Effector memory CD4-positive, alpha-beta T cell (primary cell): ENCODE measurements at regions not wholly inside any gene's neighbourhood (a gene's known extent, or its start where the extent isn't known, plus 50 kb on each side); places are given as distances from the start of the nearest gene placed in this dataset.

Source experiments
- DNase-seq, 3 donors: peaks; one replicate each; pipeline ENCODE4 v3.0.0-alpha.2; 2020
- H3K27ac ChIP-seq: 2 replicates; pipeline ENCODE4 v1.7.0; 2013; ENCODE audit warnings: mild to moderate bottlenecking, low read length, moderate library complexity; ENCODE audit not compliant: insufficient read depth, poor library complexity, severe bottlenecking
- H3K27me3 ChIP-seq: replicated peaks from 2 replicates; pipeline ENCODE4 v1.7.0; 2013; ENCODE audit warnings: mild to moderate bottlenecking, low read length; ENCODE audit not compliant: insufficient read depth, control insufficient read depth, poor library complexity, severe bottlenecking
- H3K36me3 ChIP-seq: 2 replicates; pipeline ENCODE4 v1.7.0; 2013; ENCODE audit warnings: mild to moderate bottlenecking, low read length, moderate library complexity; ENCODE audit not compliant: control insufficient read depth, insufficient read depth
- H3K4me1 ChIP-seq: 2 replicates; pipeline ENCODE4 v1.7.0; 2013; ENCODE audit warnings: low read length, mild to moderate bottlenecking; ENCODE audit not compliant: control insufficient read depth, insufficient read depth, poor library complexity, severe bottlenecking
- H3K4me3 ChIP-seq: 2 replicates; pipeline ENCODE4 v1.7.0; 2013; ENCODE audit warnings: low read length, low read depth, mild to moderate bottlenecking; ENCODE audit not compliant: insufficient read depth, poor library complexity, severe bottlenecking
- H3K9me3 ChIP-seq: 2 replicates; pipeline ENCODE4 v1.7.0; 2013; ENCODE audit warnings: mild to moderate bottlenecking, low read length, moderate library complexity; ENCODE audit not compliant: control insufficient read depth

DNA sequence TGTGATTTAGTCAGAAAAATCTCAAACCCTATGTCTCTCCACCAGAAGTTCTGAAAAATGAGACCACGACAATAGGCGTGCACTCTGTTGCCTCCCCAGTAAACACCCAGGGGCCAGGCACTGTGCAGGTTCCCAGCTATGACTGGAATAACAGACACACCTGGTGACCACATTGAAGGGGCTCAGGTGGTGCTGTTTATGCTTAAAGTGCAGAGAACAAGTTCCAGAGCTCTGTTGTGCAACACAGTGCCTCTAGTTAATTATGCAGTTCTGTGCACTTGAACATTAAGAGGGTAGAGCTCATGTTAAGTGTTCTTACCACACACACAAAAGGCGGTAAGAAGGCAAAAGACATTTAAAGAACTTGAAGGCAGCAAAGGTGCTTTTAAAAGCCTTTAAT is 52.6 kb upstream of the AFF3 start:
- Histone ChIP-seq H3K36me3 (no peaks in the 10 kb centered on the region), H3K27ac (no peak overlapping the region), H3K9me3 (no peaks in the 10 kb centered on the region), H3K27me3 (no peaks in the 10 kb centered on the region), H3K4me1 (no peaks in the 10 kb centered on the region), H3K4me3 (no peak overlapping the region)
- no peak for DNase-seq

- no peak for DNase-seq
- Histone ChIP-seq H3K27me3 (no peaks in the 10 kb centered on the region), H3K36me3 (no peaks in the 10 kb centered on the region), H3K4me1 (no peaks in the 10 kb centered on the region), H3K4me3 (no peak overlapping the region), H3K27ac (no peak overlapping the region), H3K9me3 (no peaks in the 10 kb centered on the region)
Observed at GRCh38 chr2:100193291-100193710, 50.9 kb upstream of the AFF3 start.

- Histone ChIP-seq H3K36me3 (no peaks in the 10 kb centered on the region), H3K9me3 (no peaks in the 10 kb centered on the region), H3K4me3 (no peak overlapping the region), H3K4me1 (no peaks in the 10 kb centered on the region), H3K27ac (no peak overlapping the region), H3K27me3 (no peaks in the 10 kb centered on the region)
- DNase-seq = no peak
Observed at GRCh38 chr2:100192825-100193224, 50.4 kb upstream of the AFF3 start.

GRCh38 chr2:100192300-100192699 is 49.9 kb upstream of the AFF3 start:
- Histone ChIP-seq H3K9me3 (no peaks in the 10 kb centered on the region), H3K27me3 (no peaks in the 10 kb centered on the region), H3K36me3 (no peaks in the 10 kb centered on the region), H3K27ac (no peak overlapping the region), H3K4me1 (no peaks in the 10 kb centered on the region), H3K4me3 (no peak overlapping the region)
- DNase-seq = no peak
